ENCODE measurements at regions not wholly inside any gene's neighbourhood (a gene's known extent, or its start where the extent isn't known, plus 50 kb on each side); places are given as distances from the start of the nearest gene placed in this dataset.
"Not testable (repeated sequence)": the region's sequence is repeated elsewhere in the genome, so short reads cannot be mapped to it uniquely, and the experiment has no call there.

DNA sequence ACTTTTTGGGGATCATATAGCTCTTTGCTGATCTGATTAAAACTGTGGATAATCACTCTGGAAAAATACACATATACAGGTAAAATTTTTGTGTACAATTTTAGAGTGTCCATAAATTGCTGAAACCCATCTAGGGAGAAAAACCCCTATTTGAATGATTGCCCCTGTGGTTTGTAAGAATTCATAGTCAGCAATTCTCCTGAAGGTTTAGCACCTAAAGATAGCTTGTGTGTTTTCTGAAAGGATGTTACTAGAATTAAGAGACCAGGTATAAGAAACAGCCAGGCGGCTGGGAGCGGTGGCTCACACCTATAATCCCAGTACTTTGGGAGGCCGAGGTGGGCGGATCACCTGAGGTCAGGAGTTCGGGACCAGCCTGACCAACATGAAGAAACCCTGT is 106.8 kb upstream of the RAP2B start:
- ATAC-seq (ENCODE audit: low read depth): no peak
- Mint-ChIP-seq H3K4me1 (no peaks in the 10 kb centered on the region), H3K4me3 (no peak overlapping the region), H3K9me3 (ENCODE audit: insufficient read depth) (no peaks in the 10 kb centered on the region), H3K27ac (no peak overlapping the region), H3K27me3 (peaks cover 3% of the 10 kb centered on the region)
- Histone ChIP-seq H3K27me3 (replicated peaks in 1 of 4; ENCODE audit: control extremely low read depth in 1 of 4, control insufficient read depth in 3 of 4, insufficient read depth in 4 of 4, low read length in 3 of 4) (no peaks in the 10 kb centered on the region), H3K9ac (ENCODE audit: low read length) (no peak overlapping the region), H3K9me3 (ENCODE audit: control extremely low read depth in 1 of 3, control insufficient read depth in 2 of 3, insufficient read depth in 1 of 3, low read length in 2 of 3) (no peaks in the 10 kb centered on the region), H3K27ac (ENCODE audit: low read length in 2 of 2) (no peak overlapping the region), H4K20me1 (ENCODE audit: control insufficient read depth, insufficient read depth, low read length, poor library complexity, severe bottlenecking) (no peaks in the 10 kb centered on the region), H3K4me1 (ENCODE audit: control insufficient read depth in 2 of 2, insufficient read depth in 2 of 2, low read length in 2 of 2) (no peaks in the 10 kb centered on the region), H3K4me2 (replicated peaks; ENCODE audit: low read depth, low read length, poor library complexity, severe bottlenecking) (no peak overlapping the region), H2AFZ (ENCODE audit: insufficient read depth, low read depth, low read length, poor library complexity, severe bottlenecking) (no peak overlapping the region), H3K4me3 (ENCODE audit: control extremely low read depth in 1 of 5, extremely low read depth in 1 of 5, insufficient read depth in 1 of 5, low read depth in 2 of 5, low read length in 4 of 5) (no peak overlapping the region), H3K79me2 (ENCODE audit: control insufficient read depth, insufficient read depth, low read length) (no peaks in the 10 kb centered on the region), H3K36me3 (replicated peaks in 1 of 2; ENCODE audit: control extremely low read depth in 1 of 2, control insufficient read depth in 1 of 2, extremely low read depth in 1 of 2, insufficient read depth in 2 of 2, low read length in 1 of 2) (no peaks in the 10 kb centered on the region)
- TF ChIP-seq, protein P1, sequence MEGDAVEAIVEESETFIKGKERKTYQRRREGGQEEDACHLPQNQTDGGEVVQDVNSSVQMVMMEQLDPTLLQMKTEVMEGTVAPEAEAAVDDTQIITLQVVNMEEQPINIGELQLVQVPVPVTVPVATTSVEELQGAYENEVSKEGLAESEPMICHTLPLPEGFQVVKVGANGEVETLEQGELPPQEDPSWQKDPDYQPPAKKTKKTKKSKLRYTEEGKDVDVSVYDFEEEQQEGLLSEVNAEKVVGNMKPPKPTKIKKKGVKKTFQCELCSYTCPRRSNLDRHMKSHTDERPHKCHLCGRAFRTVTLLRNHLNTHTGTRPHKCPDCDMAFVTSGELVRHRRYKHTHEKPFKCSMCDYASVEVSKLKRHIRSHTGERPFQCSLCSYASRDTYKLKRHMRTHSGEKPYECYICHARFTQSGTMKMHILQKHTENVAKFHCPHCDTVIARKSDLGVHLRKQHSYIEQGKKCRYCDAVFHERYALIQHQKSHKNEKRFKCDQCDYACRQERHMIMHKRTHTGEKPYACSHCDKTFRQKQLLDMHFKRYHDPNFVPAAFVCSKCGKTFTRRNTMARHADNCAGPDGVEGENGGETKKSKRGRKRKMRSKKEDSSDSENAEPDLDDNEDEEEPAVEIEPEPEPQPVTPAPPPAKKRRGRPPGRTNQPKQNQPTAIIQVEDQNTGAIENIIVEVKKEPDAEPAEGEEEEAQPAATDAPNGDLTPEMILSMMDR (IDR thresholded peaks at IDR 0.05): no peak
- TF ChIP-seq EZH2 (IDR thresholded peaks at IDR 0.05; ENCODE audit: borderline replicate concordance, insufficient read depth, low read depth, low read length, poor library complexity, severe bottlenecking): no peak
- intact Hi-C loops (cut with micrococcal nuclease): no loop called here
- WGBS (ENCODE audit: insufficient coverage): no CpG with 5 or more reads among the region's 5 CpGs
- DNase-seq: no peak
- ChIA-PET POLR2A (no interaction called here), CTCF (no interaction called here)

DNA sequence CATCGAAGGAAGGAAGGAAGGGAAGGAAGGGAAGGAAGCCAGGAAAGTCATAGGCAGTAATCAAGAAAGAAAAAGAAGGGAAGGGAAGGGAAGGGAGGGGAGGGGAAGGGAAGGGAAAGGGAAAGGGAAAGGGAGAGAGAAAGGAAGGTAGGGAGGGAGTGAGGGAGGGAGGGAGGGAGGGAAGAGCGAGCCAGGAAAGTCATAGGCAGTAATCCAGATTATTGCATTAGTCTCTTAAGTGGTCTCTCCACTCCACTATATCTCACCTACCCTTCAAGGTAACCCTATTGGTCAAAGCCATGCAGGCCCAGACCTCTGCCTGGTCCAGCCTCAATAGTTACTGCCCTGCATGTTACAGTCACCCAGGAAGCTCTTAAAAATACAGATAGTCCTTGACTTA is 106.2 kb upstream of the RAP2B start:
- Histone ChIP-seq H3K4me3 (ENCODE audit: control extremely low read depth in 1 of 5, extremely low read depth in 1 of 5, insufficient read depth in 1 of 5, low read depth in 2 of 5, low read length in 4 of 5) (no peak overlapping the region), H2AFZ (ENCODE audit: insufficient read depth, low read depth, low read length, poor library complexity, severe bottlenecking) (no peak overlapping the region), H3K27me3 (replicated peaks in 1 of 4; ENCODE audit: control extremely low read depth in 1 of 4, control insufficient read depth in 3 of 4, insufficient read depth in 4 of 4, low read length in 3 of 4) (no peaks in the 10 kb centered on the region), H3K4me1 (ENCODE audit: control insufficient read depth in 2 of 2, insufficient read depth in 2 of 2, low read length in 2 of 2) (no peaks in the 10 kb centered on the region), H3K27ac (ENCODE audit: low read length in 2 of 2) (no peak overlapping the region), H3K9ac (ENCODE audit: low read length) (no peak overlapping the region), H3K9me3 (ENCODE audit: control extremely low read depth in 1 of 3, control insufficient read depth in 2 of 3, insufficient read depth in 1 of 3, low read length in 2 of 3) (no peaks in the 10 kb centered on the region), H4K20me1 (ENCODE audit: control insufficient read depth, insufficient read depth, low read length, poor library complexity, severe bottlenecking) (no peaks in the 10 kb centered on the region), H3K4me2 (replicated peaks; ENCODE audit: low read depth, low read length, poor library complexity, severe bottlenecking) (no peak overlapping the region), H3K36me3 (replicated peaks in 1 of 2; ENCODE audit: control extremely low read depth in 1 of 2, control insufficient read depth in 1 of 2, extremely low read depth in 1 of 2, insufficient read depth in 2 of 2, low read length in 1 of 2) (no peaks in the 10 kb centered on the region), H3K79me2 (ENCODE audit: control insufficient read depth, insufficient read depth, low read length) (no peaks in the 10 kb centered on the region)
- no peak for TF ChIP-seq EZH2 (IDR thresholded peaks at IDR 0.05; ENCODE audit: borderline replicate concordance, insufficient read depth, low read depth, low read length, poor library complexity, severe bottlenecking)
- TF ChIP-seq, protein P1 (IDR thresholded peaks at IDR 0.05): no peak
- no peak overlapping the region for H3K4me3 Mint-ChIP-seq
- H3K27me3 Mint-ChIP-seq: peaks cover 3% of the 10 kb centered on the region
- ChIA-PET CTCF (no interaction called here), POLR2A (no interaction called here)
- WGBS (ENCODE audit: insufficient coverage): no CpG with 5 or more reads among the region's 2 CpGs
- DNase-seq (no peak), ATAC-seq (ENCODE audit: low read depth) (no peak)
- no peaks in the 10 kb centered on the region for H3K9me3 Mint-ChIP-seq (ENCODE audit: insufficient read depth)
- no peak overlapping the region for H3K27ac Mint-ChIP-seq
- H3K4me1 Mint-ChIP-seq: no peaks in the 10 kb centered on the region
- intact Hi-C loops (cut with micrococcal nuclease): no loop called here

DNA sequence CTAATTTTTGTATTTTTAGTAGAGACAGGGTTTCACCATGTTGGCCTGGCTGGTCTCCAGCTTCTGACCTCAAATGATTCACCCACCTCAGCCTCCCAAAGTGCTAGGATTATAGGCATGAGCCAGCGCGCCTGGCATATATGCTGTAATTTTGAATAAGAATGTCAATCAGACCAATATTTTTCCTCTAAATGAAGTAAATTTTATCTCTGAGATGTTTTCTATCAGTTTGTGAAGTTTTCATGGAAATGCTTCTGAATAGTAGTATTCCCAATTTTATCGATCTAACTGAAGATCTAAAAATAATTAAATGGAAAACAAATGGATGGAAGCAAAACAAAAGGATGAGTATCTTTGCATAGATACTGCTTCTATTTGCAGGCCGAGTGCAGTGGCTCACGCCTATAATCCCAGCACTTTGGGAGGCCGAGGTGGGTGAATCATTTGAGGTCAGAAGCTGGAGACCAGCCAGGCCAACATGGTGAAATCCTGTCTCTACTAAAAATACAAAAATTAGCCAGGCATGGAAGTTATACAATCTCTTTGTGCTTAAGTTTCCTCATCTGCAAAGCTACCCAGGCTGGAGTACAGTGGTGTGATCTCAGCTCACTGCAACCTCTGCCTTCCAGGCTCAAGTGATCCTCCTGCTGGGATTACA is 103.9 kb upstream of the RAP2B start:
- ATAC-seq (ENCODE audit: low read depth); DNase-seq; H3K9me3 Mint-ChIP-seq (ENCODE audit: insufficient read depth); H3K4me3 Mint-ChIP-seq; H3K27me3 ChIP-seq (replicated peaks in 1 of 4; ENCODE audit: control extremely low read depth in 1 of 4, control insufficient read depth in 3 of 4, insufficient read depth in 4 of 4, low read length in 3 of 4); H3K4me1 ChIP-seq (ENCODE audit: control insufficient read depth in 2 of 2, insufficient read depth in 2 of 2, low read length in 2 of 2); H3K4me3 ChIP-seq (ENCODE audit: control extremely low read depth in 1 of 5, extremely low read depth in 1 of 5, insufficient read depth in 1 of 5, low read depth in 2 of 5, low read length in 4 of 5); H3K27ac ChIP-seq (ENCODE audit: low read length in 2 of 2); H3K9ac ChIP-seq (ENCODE audit: low read length); H3K27me3 Mint-ChIP-seq; H3K4me1 Mint-ChIP-seq; POLR2A ChIA-PET; H3K79me2 ChIP-seq (ENCODE audit: control insufficient read depth, insufficient read depth, low read length); H2AFZ ChIP-seq (ENCODE audit: insufficient read depth, low read depth, low read length, poor library complexity, severe bottlenecking); intact Hi-C loops (cut with micrococcal nuclease); CTCF ChIA-PET; H4K20me1 ChIP-seq (ENCODE audit: control insufficient read depth, insufficient read depth, low read length, poor library complexity, severe bottlenecking); H3K9me3 ChIP-seq (ENCODE audit: control extremely low read depth in 1 of 3, control insufficient read depth in 2 of 3, insufficient read depth in 1 of 3, low read length in 2 of 3); H3K27ac Mint-ChIP-seq; H3K4me2 ChIP-seq (replicated peaks; ENCODE audit: low read depth, low read length, poor library complexity, severe bottlenecking); H3K36me3 ChIP-seq (replicated peaks in 1 of 2; ENCODE audit: control extremely low read depth in 1 of 2, control insufficient read depth in 1 of 2, extremely low read depth in 1 of 2, insufficient read depth in 2 of 2, low read length in 1 of 2): not testable (repeated sequence)
- 100% methylated on average over 1 of the region's 6 CpGs for WGBS (ENCODE audit: insufficient coverage)
